GM12878 (cell line): ENCODE measurements at regions not wholly inside any gene's neighbourhood (a gene's known extent, or its start where the extent isn't known, plus 50 kb on each side); places are given as distances from the start of the nearest gene placed in this dataset.

ENCODE experiments used
- ATAC-seq: fragments of 200-7000 bp; cut with Tn5 transposase; 3 replicates; pipeline ENCODE4 v1.9.1; 2020; ENCODE audit warnings: mild to moderate bottlenecking, moderate library complexity
- BruUV-seq: library from RNA; stranded (reverse); fragments of 400-500 nt; replicated peaks from 2 replicates; lab custom pipeline; 2021; lab: Mats Ljungman, UMichigan
- CTCF ChIA-PET: fragments of 300-600 bp; sonication (Branson Sonifier 250); formaldehyde crosslinking; extraction: SDS; loops from one replicate; lab custom pipeline; 2021; ENCODE audit warnings: inconsistent platforms; lab: Yijun Ruan, JAX
- POLR2A ChIA-PET: fragments of 350-600 bp; formaldehyde crosslinking; extraction: SDS; loops from one replicate; lab custom pipeline; 2021; ENCODE audit warnings: inconsistent platforms; lab: Charles Lee
- RAD21 ChIA-PET: fragments of 300-600 bp; sonication (Branson Sonifier 250); formaldehyde crosslinking; loops from one replicate; lab custom pipeline; 2023; ENCODE audit warnings: antibody characterized with exemption; ENCODE audit not compliant: unreplicated experiment; lab: Charles Lee
- SMC1A ChIA-PET: fragments of 300-600 bp; sonication (Branson Sonifier 250); formaldehyde crosslinking; loops from one replicate; lab custom pipeline; 2023; ENCODE audit not compliant: unreplicated experiment, uncharacterized antibody; lab: Charles Lee
- DNase-seq: peaks from one replicate; pipeline ENCODE4 v3.0.0-alpha.2; 2011; ENCODE audit warnings: low read depth, low spot score
- FAIRE-seq: peaks from 3 replicates; lab custom pipeline; 2011; peaks lifted over from hg19 to GRCh38; lab: Jason Lieb, UNC
- H2AFZ ChIP-seq: 2 replicates; pipeline ENCODE4 v1.6.0; 2011; ENCODE audit warnings: low read depth, low read length, control low read depth; ENCODE audit not compliant: control insufficient read depth
- H3K27ac ChIP-seq: 2 replicates; pipeline ENCODE4 v1.5.1; 2011; ENCODE audit warnings: control low read depth; ENCODE audit not compliant: control insufficient read depth, insufficient read depth
- H3K27me3 ChIP-seq, 2 experiments: replicated peaks in 1 of 2; 2 replicates each; pipeline versions ENCODE4 v1.6.0 to v1.6.1; 2011; ENCODE audit warnings: low read length in 1 of 2; ENCODE audit not compliant: control insufficient read depth in 2 of 2, insufficient read depth in 2 of 2
- H3K36me3 ChIP-seq, 2 experiments: 2 replicates each; pipeline ENCODE4 v1.5.1; 2011; ENCODE audit warnings: low read length in 1 of 2; ENCODE audit not compliant: control insufficient read depth in 2 of 2, insufficient read depth in 2 of 2
- H3K4me1 ChIP-seq: 2 replicates; pipeline ENCODE4 v1.6.1; 2011; ENCODE audit warnings: mild to moderate bottlenecking, low read length, moderate library complexity, mixed read lengths; ENCODE audit not compliant: control insufficient read depth, insufficient read depth
- H3K4me2 ChIP-seq: 2 replicates; pipeline ENCODE4 v1.6.0; 2011; ENCODE audit warnings: control low read depth; ENCODE audit not compliant: control insufficient read depth, insufficient read depth
- H3K4me3 ChIP-seq: fragments of 200-600 bp; sonication (generic); 2 replicates; pipeline ENCODE4 v1.5.1; 2016
- H3K79me2 ChIP-seq: 2 replicates; pipeline ENCODE4 v1.6.0; 2011; ENCODE audit warnings: low read length; ENCODE audit not compliant: control insufficient read depth, insufficient read depth
- H3K9ac ChIP-seq: 2 replicates; pipeline ENCODE4 v1.8.0; 2011; ENCODE audit warnings: low read length, control low read depth, mixed read lengths; ENCODE audit not compliant: control insufficient read depth, insufficient read depth
- H3K9me3 ChIP-seq: replicated peaks from 3 replicates; pipeline ENCODE4 v1.5.1; 2011; ENCODE audit warnings: mild to moderate bottlenecking, low read length; ENCODE audit not compliant: control insufficient read depth, insufficient read depth
- H4K20me1 ChIP-seq: 2 replicates; pipeline ENCODE4 v1.6.0; 2011; ENCODE audit not compliant: control insufficient read depth, insufficient read depth
- GATAD2B ChIP-seq: fragments of 450-650 bp; conservative IDR thresholded peaks from 2 replicates; pipeline ENCODE4 v1.6.1; 2017; ENCODE audit warnings: low read depth, mild to moderate bottlenecking, moderate library complexity
- NR2F1 ChIP-seq: fragments of 450-650 bp; conservative IDR thresholded peaks from 2 replicates; pipeline ENCODE4 v1.6.1; 2017; ENCODE audit warnings: mild to moderate bottlenecking
- SMC3 ChIP-seq: IDR thresholded peaks from 2 replicates; pipeline ENCODE4 v1.6.1; 2011; ENCODE audit warnings: low read length, improper control_type of control experiment, borderline replicate concordance
- SPI1 ChIP-seq: IDR thresholded peaks from 2 replicates; pipeline ENCODE4 v1.6.1; 2011; ENCODE audit warnings: low read depth, mild to moderate bottlenecking, low read length, moderate library complexity, borderline replicate concordance; ENCODE audit not compliant: insufficient read depth
- TAF1 ChIP-seq: IDR thresholded peaks from 2 replicates; pipeline ENCODE4 v1.6.1; 2011; ENCODE audit warnings: mild to moderate bottlenecking, low read depth, low read length, borderline replicate concordance
- WGBS: methylation state at CpG from one replicate; pipeline ENCODE4 v1.1.6; 2016; ENCODE audit warnings: low lambda C conversion rate; ENCODE audit not compliant: insufficient replicate concordance, insufficient coverage; ENCODE audit errors: missing lambda C conversion rate; 5-methylcytosine and 5-hydroxymethylcytosine counted together
- in situ Hi-C: fragments of 300-500 bp; cut with MboI; formaldehyde crosslinking; loops from 9 replicates; pipeline ENCODE4 v1.14.3; 2018; ENCODE audit warnings: mixed read lengths
- intact Hi-C: fragments of 100-400 bp; cut with micrococcal nuclease; formaldehyde crosslinking; loops from one replicate; pipeline ENCODE4 v1.14.2; 2022; ENCODE audit not compliant: unreplicated experiment
- TF ChIP-seq, protein P1 (sequence below): fragments of 450-650 bp; IDR thresholded peaks from 2 replicates; pipeline ENCODE4 v1.6.1; 2017; ENCODE audit warnings: borderline replicate concordance

DNA sequence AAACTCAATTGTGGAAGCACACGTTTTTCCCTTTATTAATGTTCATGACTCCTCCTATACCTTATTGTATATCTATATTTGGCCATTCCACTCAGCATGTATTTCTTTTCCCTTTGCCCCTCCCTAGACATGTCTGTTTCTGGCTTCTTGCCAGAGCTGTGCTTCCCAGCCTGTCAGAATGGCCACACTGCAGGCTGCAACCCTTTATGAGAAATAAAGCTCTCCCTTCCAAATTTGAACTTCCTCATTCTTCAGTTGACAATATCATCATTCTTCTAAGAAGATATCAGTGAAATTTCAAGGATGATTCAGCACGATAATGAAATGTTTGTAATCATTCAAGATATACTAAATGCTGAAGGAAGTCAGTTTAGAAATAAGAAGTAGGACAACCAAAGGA is 107.6 kb upstream of the PRSS3 start:
- 6% methylated on average over 2 of the region's 2 CpGs for WGBS
- Histone ChIP-seq H3K79me2 (no peaks in the 10 kb centered on the region), H4K20me1 (no peaks in the 10 kb centered on the region), H3K9me3 (no peaks in the 10 kb centered on the region), H3K4me3 (no peak overlapping the region), H3K27ac (no peak overlapping the region)
- ChIA-PET POLR2A (no interaction called here), RAD21 (no interaction called here), CTCF (no interaction called here), SMC1A (no interaction called here)
- BruUV-seq: no TSS peak
- FAIRE-seq (no peak), DNase-seq (no peak)
- intact Hi-C loops: no loop called here
- TF ChIP-seq, protein P1, sequence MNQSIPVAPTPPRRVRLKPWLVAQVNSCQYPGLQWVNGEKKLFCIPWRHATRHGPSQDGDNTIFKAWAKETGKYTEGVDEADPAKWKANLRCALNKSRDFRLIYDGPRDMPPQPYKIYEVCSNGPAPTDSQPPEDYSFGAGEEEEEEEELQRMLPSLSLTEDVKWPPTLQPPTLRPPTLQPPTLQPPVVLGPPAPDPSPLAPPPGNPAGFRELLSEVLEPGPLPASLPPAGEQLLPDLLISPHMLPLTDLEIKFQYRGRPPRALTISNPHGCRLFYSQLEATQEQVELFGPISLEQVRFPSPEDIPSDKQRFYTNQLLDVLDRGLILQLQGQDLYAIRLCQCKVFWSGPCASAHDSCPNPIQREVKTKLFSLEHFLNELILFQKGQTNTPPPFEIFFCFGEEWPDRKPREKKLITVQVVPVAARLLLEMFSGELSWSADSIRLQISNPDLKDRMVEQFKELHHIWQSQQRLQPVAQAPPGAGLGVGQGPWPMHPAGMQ: no peak
- TF ChIP-seq GATAD2B: no peak
- TF ChIP-seq, all 136 proteins: peak for 0
- H2AFZ ChIP-seq: no peak overlapping the region
- no peaks in the 10 kb centered on the region for H3K36me3 ChIP-seq
- H3K27me3 ChIP-seq: no peaks in the 10 kb centered on the region; a peak in 1 of 4 replicates
- no peak overlapping the region for H3K4me2 ChIP-seq
- no peak overlapping the region for H3K9ac ChIP-seq
- no peak for ATAC-seq
- in situ Hi-C loops: no loop called here
- no peaks in the 10 kb centered on the region for H3K4me1 ChIP-seq

DNA sequence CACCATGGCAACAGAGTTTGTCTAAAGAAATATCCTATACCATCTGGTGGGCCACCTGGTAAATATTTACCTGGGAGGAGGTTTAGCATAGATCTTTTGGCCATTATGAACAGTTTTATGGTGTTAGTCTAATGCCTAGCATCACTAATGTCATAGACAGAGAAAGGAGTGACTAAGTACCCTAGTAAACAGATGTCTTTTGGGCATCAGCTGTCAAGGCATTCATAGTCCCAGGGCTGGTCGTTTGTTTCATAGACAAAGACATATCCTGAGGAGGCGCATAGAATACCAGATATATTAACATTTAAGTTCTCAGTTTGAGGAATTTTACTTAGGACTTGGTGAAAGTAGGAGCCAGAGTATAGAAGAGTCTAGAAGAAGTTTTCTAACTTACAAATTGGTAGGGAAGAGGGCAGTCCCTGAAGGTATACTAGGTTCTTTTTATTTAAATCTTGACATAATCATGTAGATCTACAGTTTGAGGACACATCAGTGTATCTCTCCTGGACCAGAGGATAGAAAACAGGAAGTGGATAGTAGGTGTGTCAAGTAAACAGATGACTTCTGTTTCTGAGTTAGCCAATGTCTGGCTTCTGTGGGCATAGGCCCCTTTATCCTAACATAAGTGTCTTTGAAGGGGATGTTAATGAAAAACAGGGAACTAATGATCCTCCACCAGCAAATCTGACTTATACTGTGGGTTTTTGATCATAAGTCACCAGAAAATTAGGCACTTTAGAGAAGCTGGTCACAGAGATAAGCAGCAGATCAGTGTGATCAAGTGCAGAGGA is 105.0 kb upstream of the PRSS3 start:
- H3K9me3 ChIP-seq: no peaks in the 10 kb centered on the region
- CTCF ChIA-PET: no interaction called here
- H2AFZ ChIP-seq: no peak overlapping the region
- WGBS: 22% methylated on average over 2 of the region's 2 CpGs
- TF ChIP-seq SPI1 (peak; percentile 71), NR2F1 (no peak), SMC3 (no peak), TAF1 (no peak)
- intact Hi-C loops: no loop called here
- in situ Hi-C loops: no loop called here
- SMC1A ChIA-PET: no interaction called here
- H3K36me3 ChIP-seq: no peaks in the 10 kb centered on the region
- no peak overlapping the region for H3K4me2 ChIP-seq
- H3K9ac ChIP-seq: no peak overlapping the region
- no peaks in the 10 kb centered on the region for H3K79me2 ChIP-seq
- BruUV-seq: no TSS peak
- H3K27me3 ChIP-seq: no peaks in the 10 kb centered on the region; a peak in 1 of 4 replicates
- no peaks in the 10 kb centered on the region for H4K20me1 ChIP-seq
- no peak for ATAC-seq
- H3K4me1 ChIP-seq: no peaks in the 10 kb centered on the region
- no peak overlapping the region for H3K4me3 ChIP-seq
- FAIRE-seq: no peak
- H3K27ac ChIP-seq: no peak overlapping the region
- no peak for DNase-seq
- POLR2A ChIA-PET: no interaction called here
- RAD21 ChIA-PET: no interaction called here
